ENCODE measurements at regions not wholly inside any gene's neighbourhood (a gene's known extent, or its start where the extent isn't known, plus 50 kb on each side); places are given as distances from the start of the nearest gene placed in this dataset.

GRCh38 chr13:33496336-33496735 lies 210.8 kb upstream of the STARD13 start:
- CTCF ChIA-PET = interaction anchor here (0.5 kb wide), 1 partner anchor 108 kb away, joined by 4 read pairs; no protein-coding TSS in a partner anchor
- H3K4me1 Mint-ChIP-seq (ENCODE audit: low read depth, unreplicated experiment) = peaks cover 33% of the 10 kb centered on the region
- H3K4me3 Mint-ChIP-seq (ENCODE audit: low read depth, unreplicated experiment) = no peak overlapping the region
- no TSS peak for BruUV-seq (replicated peaks)
- peaks cover 8% of the 10 kb centered on the region for H3K9me3 Mint-ChIP-seq (ENCODE audit: low read depth, unreplicated experiment)
- no peak for TF ChIP-seq CTCF (IDR thresholded peaks at IDR 0.05; ENCODE audit: unreplicated experiment)
- no peaks in the 10 kb centered on the region for H3K36me3 Mint-ChIP-seq (ENCODE audit: insufficient read depth, unreplicated experiment)
- no peaks in the 10 kb centered on the region for H3K27me3 Mint-ChIP-seq (ENCODE audit: unreplicated experiment)
- H3K27ac Mint-ChIP-seq (ENCODE audit: unreplicated experiment) = no peak overlapping the region
- intact Hi-C loops (cut with micrococcal nuclease; ENCODE audit: unreplicated experiment) = loop anchor here (5.0 kb wide), 1 partner anchor 49 kb away; no protein-coding TSS in a partner anchor
- no peak for DNase-seq

- peaks cover 6% of the 10 kb centered on the region for H3K9me3 Mint-ChIP-seq (ENCODE audit: low read depth, unreplicated experiment)
- intact Hi-C loops (cut with micrococcal nuclease; ENCODE audit: unreplicated experiment) = loop anchor here (5.0 kb wide), 1 partner anchor 50 kb away; no protein-coding TSS in a partner anchor
- no peak for TF ChIP-seq CTCF (IDR thresholded peaks at IDR 0.05; ENCODE audit: unreplicated experiment)
- no TSS peak for BruUV-seq (replicated peaks)
- peaks cover 33% of the 10 kb centered on the region for H3K4me1 Mint-ChIP-seq (ENCODE audit: low read depth, unreplicated experiment)
- CTCF ChIA-PET = no interaction called here
- peak overlapping the region; percentile 60 for H3K27ac Mint-ChIP-seq (ENCODE audit: unreplicated experiment)
- DNase-seq = no peak
- no peaks in the 10 kb centered on the region for H3K36me3 Mint-ChIP-seq (ENCODE audit: insufficient read depth, unreplicated experiment)
- no peak overlapping the region for H3K4me3 Mint-ChIP-seq (ENCODE audit: low read depth, unreplicated experiment)
- no peaks in the 10 kb centered on the region for H3K27me3 Mint-ChIP-seq (ENCODE audit: unreplicated experiment)
Observed at GRCh38 chr13:33497146-33497845, 211.7 kb upstream of the STARD13 start.

GRCh38 chr13:33508060-33508459 lies 222.5 kb upstream of the STARD13 start:
- Mint-ChIP-seq H3K36me3 (ENCODE audit: insufficient read depth, unreplicated experiment) (no peaks in the 10 kb centered on the region), H3K9me3 (ENCODE audit: low read depth, unreplicated experiment) (no peaks in the 10 kb centered on the region), H3K4me1 (ENCODE audit: low read depth, unreplicated experiment) (no peaks in the 10 kb centered on the region), H3K4me3 (ENCODE audit: low read depth, unreplicated experiment) (no peak overlapping the region), H3K27me3 (ENCODE audit: unreplicated experiment) (no peaks in the 10 kb centered on the region), H3K27ac (ENCODE audit: unreplicated experiment) (no peak overlapping the region)
- intact Hi-C loops (cut with micrococcal nuclease; ENCODE audit: unreplicated experiment) = no loop called here
- CTCF ChIA-PET = interaction anchor here (0.5 kb wide), 1 partner anchor 261 kb away, joined by 5 read pairs; no protein-coding TSS in a partner anchor
- TF ChIP-seq CTCF (IDR thresholded peaks at IDR 0.05; ENCODE audit: unreplicated experiment) = no peak
- no TSS peak for BruUV-seq (replicated peaks)
- no peak for DNase-seq

GRCh38 chr13:33509642-33510229 lies 224.2 kb upstream of the STARD13 start:
- Mint-ChIP-seq H3K27me3 (ENCODE audit: unreplicated experiment) (no peaks in the 10 kb centered on the region), H3K9me3 (ENCODE audit: low read depth, unreplicated experiment) (no peaks in the 10 kb centered on the region), H3K36me3 (ENCODE audit: insufficient read depth, unreplicated experiment) (no peaks in the 10 kb centered on the region), H3K27ac (ENCODE audit: unreplicated experiment) (no peak overlapping the region), H3K4me1 (ENCODE audit: low read depth, unreplicated experiment) (no peaks in the 10 kb centered on the region), H3K4me3 (ENCODE audit: low read depth, unreplicated experiment) (no peak overlapping the region)
- CTCF ChIA-PET = no interaction called here
- DNase-seq = peak; percentile 16
- TF ChIP-seq CTCF (IDR thresholded peaks at IDR 0.05; ENCODE audit: unreplicated experiment) = no peak
- intact Hi-C loops (cut with micrococcal nuclease; ENCODE audit: unreplicated experiment) = no loop called here
- no TSS peak for BruUV-seq (replicated peaks)

Data from Calu3 (cell line).